ENCODE measurements at regions not wholly inside any gene's neighbourhood (a gene's known extent, or its start where the extent isn't known, plus 50 kb on each side); places are given as distances from the start of the nearest gene placed in this dataset.

DNA sequence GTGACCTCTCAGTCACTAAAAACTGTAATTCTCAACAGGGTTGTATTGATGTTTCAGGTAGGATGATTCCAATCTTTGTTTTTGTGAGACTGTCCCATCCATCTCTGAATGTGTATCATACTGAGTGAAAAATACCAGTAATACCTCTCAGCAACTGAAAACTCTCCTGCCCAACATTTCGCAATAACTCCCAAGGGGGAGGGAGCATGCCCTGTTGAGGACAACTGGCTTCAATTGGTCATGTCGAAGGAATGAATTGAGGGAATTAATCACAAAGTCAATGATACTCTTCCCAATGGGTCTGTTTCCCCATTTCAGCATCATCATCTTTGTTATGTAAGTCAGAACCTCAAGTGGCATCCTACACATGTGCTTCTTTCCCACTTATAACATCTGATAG lies 102.4 kb upstream of the E2F7 start:
- no peaks in the 10 kb centered on the region for H3K36me3 ChIP-seq (ENCODE audit: control insufficient read depth, insufficient read depth, low read length)
- intact Hi-C loops (cut with micrococcal nuclease; ENCODE audit: unreplicated experiment) (no loop called here), in situ Hi-C loops (cut with HindIII; ENCODE audit: low pct_unique_long_range_greater_than_20kb, low sequenced_read_pairs) (no loop called here)
- TF ChIP-seq POLR2AphosphoS5 (IDR thresholded peaks at IDR 0.05; ENCODE audit: low read depth, low read length), result no peak
- TF ChIP-seq SIN3A (IDR thresholded peaks at IDR 0.05; ENCODE audit: borderline replicate concordance, insufficient read depth, low read depth, low read length), result no peak
- TF ChIP-seq TCF7L2 (IDR thresholded peaks at IDR 0.05; ENCODE audit: low read depth, low read length), result no peak
- no TSS peak for BruUV-seq (replicated peaks)
- H3K4me1 ChIP-seq (ENCODE audit: control insufficient read depth, insufficient read depth, low read length), result no peaks in the 10 kb centered on the region
- CTCF ChIA-PET, result no interaction called here
- H3K9me3 ChIP-seq (ENCODE audit: control insufficient read depth, insufficient read depth, low read depth, low read length), result no peaks in the 10 kb centered on the region
- DNase-seq (ENCODE audit: low read depth, low spot score) (no peak), ATAC-seq (no peak)
- no peak overlapping the region for H3K27ac ChIP-seq (ENCODE audit: low read length)
- POLR2A ChIA-PET, result no interaction called here
- H3K4me3 ChIP-seq (ENCODE audit: low read depth in 2 of 2, low read length in 2 of 2), result no peak overlapping the region
- H3K27me3 ChIP-seq (ENCODE audit: control insufficient read depth, insufficient read depth, low read length), result no peaks in the 10 kb centered on the region

DNA sequence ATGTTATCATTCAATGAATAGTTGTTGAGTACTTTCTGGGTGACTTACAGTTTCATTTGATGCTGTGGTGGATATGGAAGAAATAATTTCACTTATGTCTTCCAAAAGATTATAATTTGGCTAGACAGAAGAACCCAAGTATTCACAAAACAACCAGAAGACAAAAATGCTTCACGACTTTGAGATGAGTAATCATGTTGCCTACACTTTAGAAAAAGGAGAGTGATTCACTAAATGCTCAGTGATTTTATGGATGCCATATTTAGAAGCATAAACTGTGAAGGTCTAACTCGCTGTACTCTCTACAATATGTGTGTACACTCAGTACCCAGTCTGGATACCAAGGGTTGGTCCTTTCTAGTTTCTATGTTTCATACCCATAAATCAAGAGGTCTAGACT lies 101.3 kb upstream of the E2F7 start:
- H3K36me3 ChIP-seq (ENCODE audit: control insufficient read depth, insufficient read depth, low read length), result no peaks in the 10 kb centered on the region
- TF ChIP-seq POLR2AphosphoS5 (IDR thresholded peaks at IDR 0.05; ENCODE audit: low read depth, low read length), result no peak
- TF ChIP-seq, protein P1, sequence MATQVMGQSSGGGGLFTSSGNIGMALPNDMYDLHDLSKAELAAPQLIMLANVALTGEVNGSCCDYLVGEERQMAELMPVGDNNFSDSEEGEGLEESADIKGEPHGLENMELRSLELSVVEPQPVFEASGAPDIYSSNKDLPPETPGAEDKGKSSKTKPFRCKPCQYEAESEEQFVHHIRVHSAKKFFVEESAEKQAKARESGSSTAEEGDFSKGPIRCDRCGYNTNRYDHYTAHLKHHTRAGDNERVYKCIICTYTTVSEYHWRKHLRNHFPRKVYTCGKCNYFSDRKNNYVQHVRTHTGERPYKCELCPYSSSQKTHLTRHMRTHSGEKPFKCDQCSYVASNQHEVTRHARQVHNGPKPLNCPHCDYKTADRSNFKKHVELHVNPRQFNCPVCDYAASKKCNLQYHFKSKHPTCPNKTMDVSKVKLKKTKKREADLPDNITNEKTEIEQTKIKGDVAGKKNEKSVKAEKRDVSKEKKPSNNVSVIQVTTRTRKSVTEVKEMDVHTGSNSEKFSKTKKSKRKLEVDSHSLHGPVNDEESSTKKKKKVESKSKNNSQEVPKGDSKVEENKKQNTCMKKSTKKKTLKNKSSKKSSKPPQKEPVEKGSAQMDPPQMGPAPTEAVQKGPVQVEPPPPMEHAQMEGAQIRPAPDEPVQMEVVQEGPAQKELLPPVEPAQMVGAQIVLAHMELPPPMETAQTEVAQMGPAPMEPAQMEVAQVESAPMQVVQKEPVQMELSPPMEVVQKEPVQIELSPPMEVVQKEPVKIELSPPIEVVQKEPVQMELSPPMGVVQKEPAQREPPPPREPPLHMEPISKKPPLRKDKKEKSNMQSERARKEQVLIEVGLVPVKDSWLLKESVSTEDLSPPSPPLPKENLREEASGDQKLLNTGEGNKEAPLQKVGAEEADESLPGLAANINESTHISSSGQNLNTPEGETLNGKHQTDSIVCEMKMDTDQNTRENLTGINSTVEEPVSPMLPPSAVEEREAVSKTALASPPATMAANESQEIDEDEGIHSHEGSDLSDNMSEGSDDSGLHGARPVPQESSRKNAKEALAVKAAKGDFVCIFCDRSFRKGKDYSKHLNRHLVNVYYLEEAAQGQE (IDR thresholded peaks at IDR 0.05; ENCODE audit: insufficient read depth in 1 of 2, low read depth in 2 of 2, low read length in 1 of 2), result no peak
- TF ChIP-seq TCF7L2 (IDR thresholded peaks at IDR 0.05; ENCODE audit: low read depth, low read length), result no peak
- TF ChIP-seq, protein P2, sequence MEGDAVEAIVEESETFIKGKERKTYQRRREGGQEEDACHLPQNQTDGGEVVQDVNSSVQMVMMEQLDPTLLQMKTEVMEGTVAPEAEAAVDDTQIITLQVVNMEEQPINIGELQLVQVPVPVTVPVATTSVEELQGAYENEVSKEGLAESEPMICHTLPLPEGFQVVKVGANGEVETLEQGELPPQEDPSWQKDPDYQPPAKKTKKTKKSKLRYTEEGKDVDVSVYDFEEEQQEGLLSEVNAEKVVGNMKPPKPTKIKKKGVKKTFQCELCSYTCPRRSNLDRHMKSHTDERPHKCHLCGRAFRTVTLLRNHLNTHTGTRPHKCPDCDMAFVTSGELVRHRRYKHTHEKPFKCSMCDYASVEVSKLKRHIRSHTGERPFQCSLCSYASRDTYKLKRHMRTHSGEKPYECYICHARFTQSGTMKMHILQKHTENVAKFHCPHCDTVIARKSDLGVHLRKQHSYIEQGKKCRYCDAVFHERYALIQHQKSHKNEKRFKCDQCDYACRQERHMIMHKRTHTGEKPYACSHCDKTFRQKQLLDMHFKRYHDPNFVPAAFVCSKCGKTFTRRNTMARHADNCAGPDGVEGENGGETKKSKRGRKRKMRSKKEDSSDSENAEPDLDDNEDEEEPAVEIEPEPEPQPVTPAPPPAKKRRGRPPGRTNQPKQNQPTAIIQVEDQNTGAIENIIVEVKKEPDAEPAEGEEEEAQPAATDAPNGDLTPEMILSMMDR (IDR thresholded peaks at IDR 0.05), result no peak
- TF ChIP-seq SIN3A (IDR thresholded peaks at IDR 0.05; ENCODE audit: borderline replicate concordance, insufficient read depth, low read depth, low read length), result no peak
- H3K27me3 ChIP-seq (ENCODE audit: control insufficient read depth, insufficient read depth, low read length), result no peaks in the 10 kb centered on the region
- no peaks in the 10 kb centered on the region for H3K4me1 ChIP-seq (ENCODE audit: control insufficient read depth, insufficient read depth, low read length)
- no peak overlapping the region for H3K27ac ChIP-seq (ENCODE audit: low read length)
- intact Hi-C loops (cut with micrococcal nuclease; ENCODE audit: unreplicated experiment), result no loop called here
- BruUV-seq (replicated peaks), result no TSS peak
- in situ Hi-C loops (cut with HindIII; ENCODE audit: low pct_unique_long_range_greater_than_20kb, low sequenced_read_pairs), result no loop called here
- DNase-seq (ENCODE audit: low read depth, low spot score), result no peak
- POLR2A ChIA-PET, result no interaction called here
- H3K9me3 ChIP-seq (ENCODE audit: control insufficient read depth, insufficient read depth, low read depth, low read length), result no peaks in the 10 kb centered on the region
- ATAC-seq, result no peak
- no peak overlapping the region for H3K4me3 ChIP-seq (ENCODE audit: low read depth in 2 of 2, low read length in 2 of 2)
- CTCF ChIA-PET, result no interaction called here

DNA sequence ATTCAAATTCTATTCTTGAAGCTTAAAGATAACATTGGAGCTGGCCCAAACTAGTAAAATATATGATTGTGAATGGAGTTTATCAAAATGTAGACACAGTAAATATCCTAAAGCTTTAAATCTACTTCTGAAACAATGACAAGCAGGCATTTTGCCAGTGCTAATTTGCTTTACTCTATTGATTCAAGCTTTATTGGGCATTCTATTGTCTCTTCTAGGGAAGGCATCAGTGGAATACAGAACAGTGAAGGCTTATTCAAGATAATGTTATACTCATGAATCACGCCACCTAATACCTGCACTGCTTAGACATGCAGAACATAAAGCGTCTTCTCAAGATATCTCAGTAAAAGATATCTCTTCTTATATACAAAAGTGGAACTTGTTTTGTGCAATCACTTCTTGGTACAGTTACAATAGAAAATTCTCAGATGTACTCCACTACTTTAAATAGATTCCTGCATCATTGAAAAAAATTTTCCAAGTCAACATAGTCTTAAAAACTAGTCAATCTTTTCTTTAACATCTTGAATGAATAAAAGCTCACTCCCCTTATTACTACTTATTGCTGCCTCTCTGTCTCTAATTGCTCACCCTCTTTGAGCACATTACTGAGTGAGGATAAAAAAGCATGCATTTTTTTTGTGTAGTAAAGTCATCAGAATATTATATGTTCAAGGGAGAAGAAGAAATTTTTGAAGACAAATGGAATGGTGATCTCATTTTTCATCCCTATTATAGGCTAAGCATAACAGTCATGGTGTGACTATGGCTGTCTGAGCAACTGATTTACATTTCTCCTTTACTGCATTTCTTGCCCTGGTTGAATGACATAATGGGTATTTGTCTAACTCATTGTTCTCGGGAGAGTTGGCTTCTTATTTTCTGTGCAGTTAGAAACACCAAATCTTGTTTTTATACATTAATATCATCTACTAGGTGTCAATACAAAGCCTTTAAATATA lies 98.0 kb upstream of the E2F7 start:
- ATAC-seq, result no peak

More for the DNA sequence above, 98.0 kb upstream of the E2F7 start:
- no peak overlapping the region for H3K4me3 ChIP-seq (ENCODE audit: low read depth in 2 of 2, low read length in 2 of 2)
- DNase-seq (ENCODE audit: low read depth, low spot score), result no peak
- no peak overlapping the region for H3K27ac ChIP-seq (ENCODE audit: low read length)
- no peak for TF ChIP-seq TCF7L2 (IDR thresholded peaks at IDR 0.05; ENCODE audit: low read depth, low read length)
- TF ChIP-seq SIN3A (IDR thresholded peaks at IDR 0.05; ENCODE audit: borderline replicate concordance, insufficient read depth, low read depth, low read length), result no peak
- TF ChIP-seq, protein P2 (IDR thresholded peaks at IDR 0.05), result no peak
- no peak for TF ChIP-seq POLR2AphosphoS5 (IDR thresholded peaks at IDR 0.05; ENCODE audit: low read depth, low read length)
- TF ChIP-seq, protein P1 (IDR thresholded peaks at IDR 0.05; ENCODE audit: insufficient read depth in 1 of 2, low read depth in 2 of 2, low read length in 1 of 2), result no peak
- ChIA-PET CTCF (no interaction called here), POLR2A (no interaction called here)
- H3K9me3 ChIP-seq (ENCODE audit: control insufficient read depth, insufficient read depth, low read depth, low read length), result no peaks in the 10 kb centered on the region
- in situ Hi-C loops (cut with HindIII; ENCODE audit: low pct_unique_long_range_greater_than_20kb, low sequenced_read_pairs) (no loop called here), intact Hi-C loops (cut with micrococcal nuclease; ENCODE audit: unreplicated experiment) (no loop called here)
- H3K27me3 ChIP-seq (ENCODE audit: control insufficient read depth, insufficient read depth, low read length), result no peaks in the 10 kb centered on the region; the same call in 1 of the 2 replicates
- H3K4me1 ChIP-seq (ENCODE audit: control insufficient read depth, insufficient read depth, low read length), result no peaks in the 10 kb centered on the region
- no peaks in the 10 kb centered on the region for H3K36me3 ChIP-seq (ENCODE audit: control insufficient read depth, insufficient read depth, low read length)
- no TSS peak for BruUV-seq (replicated peaks)

Data from Panc1 (cell line).